Suprapubic skin (tissue), 4 donors: ENCODE measurements at regions not wholly inside any gene's neighbourhood (a gene's known extent, or its start where the extent isn't known, plus 50 kb on each side); places are given as distances from the start of the nearest gene placed in this dataset.

Source experiments
- DNase-seq, 2 donors: peaks; one replicate each; pipeline ENCODE4 v3.0.0-alpha.2; 2019; ENCODE audit warnings: low spot score in 2 of 2
- H3K27ac ChIP-seq: fragments of 200-600 bp; sonication (generic); one replicate; pipeline ENCODE4 v1.5.1; 2019
- H3K27me3 ChIP-seq: fragments of 200-600 bp; sonication (generic); one replicate; pipeline ENCODE4 v1.5.1; 2019
- H3K36me3 ChIP-seq: fragments of 200-600 bp; sonication (generic); one replicate; pipeline ENCODE4 v1.5.1; 2019
- H3K4me1 ChIP-seq: fragments of 200-600 bp; sonication (generic); one replicate; pipeline ENCODE4 v1.5.1; 2019
- H3K4me3 ChIP-seq: fragments of 200-600 bp; sonication (generic); one replicate; pipeline ENCODE4 v1.5.1; 2019; ENCODE audit warnings: mild to moderate bottlenecking
- H3K9me3 ChIP-seq: fragments of 200-600 bp; sonication (generic); one replicate; pipeline ENCODE4 v1.5.1; 2019
- EP300 ChIP-seq: sonication (generic); formaldehyde crosslinking; IDR thresholded peaks from one replicate; pipeline ENCODE4 v1.6.1; 2017; ENCODE audit warnings: antibody characterized with exemption
- POLR2A ChIP-seq, 2 donors: fragments of 450-650 bp; IDR thresholded peaks; one replicate each; pipeline ENCODE4 v1.6.1; 2017; ENCODE audit warnings: antibody characterized with exemption in 2 of 2, mild to moderate bottlenecking in 2 of 2, moderate library complexity in 2 of 2
- POLR2AphosphoS5 ChIP-seq, 3 donors: sonication (generic); formaldehyde crosslinking; IDR thresholded peaks; one replicate each; pipeline ENCODE4 v1.6.1; 2017; ENCODE audit warnings: antibody characterized with exemption in 3 of 3
- WGBS: methylation state at CpG from one replicate; pipeline ENCODE4 v1.1.5; 2018; 5-methylcytosine and 5-hydroxymethylcytosine counted together
- TF ChIP-seq, protein P1 (sequence below), 2 donors: fragments of 200-600 bp in 1 of 2; fragments of 450-650 bp in 1 of 2; sonication (generic) in 1 of 2; IDR thresholded peaks; one replicate each; pipeline ENCODE4 v1.5.1; 2016 to 2019; ENCODE audit warnings: antibody characterized with exemption in 2 of 2, mild to moderate bottlenecking in 1 of 2, moderate library complexity in 1 of 2

DNA sequence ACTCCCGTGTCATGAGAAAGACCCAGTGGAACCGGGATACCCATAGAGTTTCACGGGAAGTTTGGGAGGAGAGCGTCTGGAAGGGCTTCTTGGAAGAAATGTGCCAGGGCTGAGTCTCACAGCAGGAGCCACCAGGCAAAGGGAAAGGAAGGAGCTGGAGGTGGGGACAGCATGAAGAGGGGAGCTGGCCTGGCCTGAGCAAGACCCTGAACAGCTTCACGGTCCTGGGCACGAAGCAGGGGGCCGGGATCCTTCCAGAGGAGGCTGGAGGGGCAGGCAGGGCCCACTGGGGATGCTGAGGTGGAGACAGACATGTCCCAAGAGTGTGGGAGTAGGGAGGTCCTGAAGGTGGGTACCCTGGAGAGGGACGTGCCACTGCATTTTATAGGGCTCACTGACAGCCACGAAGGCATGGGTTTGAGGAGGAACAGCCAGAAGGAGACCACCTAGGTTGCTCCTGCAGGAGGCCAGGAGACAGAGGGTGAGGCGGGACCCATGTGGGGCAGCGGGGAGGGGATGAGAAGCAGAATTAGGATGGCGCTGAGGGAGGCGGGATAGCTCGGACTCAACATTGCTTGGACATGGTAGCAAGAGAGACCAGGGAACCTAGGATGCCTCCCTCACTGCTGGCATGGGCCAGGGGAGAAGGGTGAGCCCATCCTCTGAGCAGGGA, 168.1 kb upstream of the ID2 start:
- Histone ChIP-seq H3K4me3 (no peak overlapping the region), H3K27ac (no peak overlapping the region), H3K27me3 (no peaks in the 10 kb centered on the region), H3K9me3 (no peaks in the 10 kb centered on the region), H3K36me3 (no peaks in the 10 kb centered on the region), H3K4me1 (peaks cover 6% of the 10 kb centered on the region)
- DNase-seq = no peak
- TF ChIP-seq EP300 (no peak), POLR2A (IDR thresholded peaks at IDR 0.05) (no peak)
- WGBS = 96% methylated on average over 14 of the region's 14 CpGs

DNA sequence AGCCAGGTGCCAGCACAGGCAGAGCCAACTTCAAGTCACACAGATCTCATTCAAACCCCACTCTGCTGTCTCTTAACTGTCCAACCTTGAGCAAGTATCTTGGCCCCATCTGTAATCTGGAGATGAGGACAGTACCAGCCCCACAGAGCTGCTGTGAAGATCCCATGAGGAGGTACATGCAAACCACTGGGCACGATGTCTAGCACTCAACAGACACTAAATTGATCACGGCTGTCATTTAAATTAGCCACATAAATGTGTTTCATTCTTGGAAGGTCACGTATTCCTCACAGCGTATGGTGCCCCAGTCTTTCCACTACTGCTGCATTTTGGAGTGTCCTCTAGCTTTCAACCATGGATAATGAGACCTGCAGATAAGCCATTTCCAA, 167.6 kb upstream of the ID2 start:
- DNase-seq = no peak
- H3K27me3 ChIP-seq = no peaks in the 10 kb centered on the region
- H3K4me1 ChIP-seq = peaks cover 6% of the 10 kb centered on the region
- H3K4me3 ChIP-seq = no peak overlapping the region
- no peak for TF ChIP-seq EP300
- no peak for TF ChIP-seq POLR2AphosphoS5 (IDR thresholded peaks at IDR 0.05)
- no peak for TF ChIP-seq POLR2A (IDR thresholded peaks at IDR 0.05)
- TF ChIP-seq, protein P1, sequence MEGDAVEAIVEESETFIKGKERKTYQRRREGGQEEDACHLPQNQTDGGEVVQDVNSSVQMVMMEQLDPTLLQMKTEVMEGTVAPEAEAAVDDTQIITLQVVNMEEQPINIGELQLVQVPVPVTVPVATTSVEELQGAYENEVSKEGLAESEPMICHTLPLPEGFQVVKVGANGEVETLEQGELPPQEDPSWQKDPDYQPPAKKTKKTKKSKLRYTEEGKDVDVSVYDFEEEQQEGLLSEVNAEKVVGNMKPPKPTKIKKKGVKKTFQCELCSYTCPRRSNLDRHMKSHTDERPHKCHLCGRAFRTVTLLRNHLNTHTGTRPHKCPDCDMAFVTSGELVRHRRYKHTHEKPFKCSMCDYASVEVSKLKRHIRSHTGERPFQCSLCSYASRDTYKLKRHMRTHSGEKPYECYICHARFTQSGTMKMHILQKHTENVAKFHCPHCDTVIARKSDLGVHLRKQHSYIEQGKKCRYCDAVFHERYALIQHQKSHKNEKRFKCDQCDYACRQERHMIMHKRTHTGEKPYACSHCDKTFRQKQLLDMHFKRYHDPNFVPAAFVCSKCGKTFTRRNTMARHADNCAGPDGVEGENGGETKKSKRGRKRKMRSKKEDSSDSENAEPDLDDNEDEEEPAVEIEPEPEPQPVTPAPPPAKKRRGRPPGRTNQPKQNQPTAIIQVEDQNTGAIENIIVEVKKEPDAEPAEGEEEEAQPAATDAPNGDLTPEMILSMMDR (IDR thresholded peaks at IDR 0.05) = no peak
- 94% methylated on average over 4 of the region's 4 CpGs for WGBS
- H3K27ac ChIP-seq = no peak overlapping the region
- H3K9me3 ChIP-seq = no peaks in the 10 kb centered on the region
- no peaks in the 10 kb centered on the region for H3K36me3 ChIP-seq

DNA sequence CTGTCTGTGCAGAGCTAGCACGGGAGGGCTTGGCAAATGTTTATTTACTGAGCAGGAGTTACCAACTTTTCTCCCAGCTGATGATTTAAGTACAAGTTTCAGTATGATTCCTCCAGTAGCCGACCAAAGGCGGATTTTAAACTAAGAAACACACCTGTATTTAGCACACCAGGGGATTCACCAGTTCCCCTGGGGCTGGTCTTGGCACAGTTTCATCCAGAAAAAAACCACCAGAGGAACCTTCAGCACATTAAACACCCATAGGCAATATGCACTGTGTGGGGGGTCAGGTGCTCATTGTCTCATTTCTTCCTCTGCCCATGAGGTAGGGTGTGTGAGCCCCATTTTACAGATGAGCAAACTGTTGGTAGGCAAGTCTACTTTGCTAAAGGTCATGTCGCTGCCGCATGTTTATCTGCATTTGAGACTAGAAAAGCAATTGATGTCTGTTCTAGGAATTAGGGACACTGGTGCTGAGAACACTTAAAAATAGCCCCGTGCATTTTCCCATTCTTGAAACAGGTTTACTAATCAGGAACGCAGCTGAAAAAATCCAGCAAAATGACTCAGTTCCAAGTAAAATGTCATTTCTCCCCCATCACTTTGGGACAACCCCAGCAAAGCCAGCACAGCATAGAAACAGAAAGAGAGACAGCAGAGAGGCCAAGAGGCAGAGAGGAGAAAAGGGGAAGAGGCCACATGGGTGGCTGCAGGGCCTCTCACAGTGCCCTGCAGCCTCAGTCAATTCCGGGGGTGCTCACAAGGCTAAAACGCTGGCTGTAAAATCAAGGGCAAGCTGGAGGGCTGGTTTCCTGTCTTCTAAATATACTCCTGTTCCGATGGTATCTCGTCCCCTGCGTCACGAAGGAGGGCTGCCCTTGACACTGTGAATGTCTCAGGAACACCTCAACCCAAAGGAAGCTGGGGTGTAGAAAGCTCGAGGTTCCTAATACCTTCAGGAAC, 166.8 kb upstream of the ID2 start:
- TF ChIP-seq POLR2AphosphoS5 (IDR thresholded peaks at IDR 0.05) = no peak
- TF ChIP-seq POLR2A (IDR thresholded peaks at IDR 0.05) = no peak
- TF ChIP-seq, protein P1 (IDR thresholded peaks at IDR 0.05) = no peak
- TF ChIP-seq EP300 = no peak
- 71% methylated on average over 14 of the region's 14 CpGs for WGBS
- Histone ChIP-seq H3K36me3 (no peaks in the 10 kb centered on the region), H3K27me3 (no peaks in the 10 kb centered on the region), H3K4me1 (peaks cover 6% of the 10 kb centered on the region), H3K27ac (no peak overlapping the region), H3K4me3 (no peak overlapping the region), H3K9me3 (no peaks in the 10 kb centered on the region)
- DNase-seq = no peak

DNA sequence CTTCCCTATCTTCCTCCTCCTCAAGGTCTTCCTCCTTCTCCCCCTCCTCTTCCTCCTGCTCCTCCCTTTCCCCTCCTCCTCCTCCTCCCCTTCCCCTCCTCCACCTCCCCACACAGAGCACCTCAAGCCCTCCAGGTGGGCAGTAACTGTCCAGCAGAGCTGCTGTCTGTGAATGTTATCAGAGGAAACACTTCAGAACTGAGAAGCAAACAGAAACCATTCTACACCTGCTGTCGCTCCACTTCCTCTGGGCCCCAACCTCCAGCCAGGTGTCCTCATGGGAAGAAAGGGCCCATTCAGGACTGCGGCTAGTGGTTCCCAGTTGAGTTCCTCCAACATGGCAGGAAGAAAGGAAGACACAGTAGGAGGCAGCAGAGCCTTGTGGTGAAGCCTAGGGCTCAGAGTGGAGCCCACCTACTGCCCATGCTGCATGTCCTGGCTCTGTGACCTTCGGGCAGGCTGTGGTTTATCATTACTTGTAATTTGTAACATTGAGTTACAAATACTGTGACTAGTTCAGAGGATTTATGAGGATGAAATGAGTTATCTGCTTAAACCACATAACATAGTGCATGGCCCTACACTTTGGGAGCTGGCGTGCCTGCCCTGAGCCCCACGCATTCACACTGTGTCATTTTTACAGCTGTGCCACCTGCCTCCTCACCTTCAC, 165.9 kb upstream of the ID2 start:
- Histone ChIP-seq H3K27ac (no peak overlapping the region), H3K4me3 (no peak overlapping the region), H3K36me3 (no peaks in the 10 kb centered on the region), H3K27me3 (no peaks in the 10 kb centered on the region), H3K4me1 (peaks cover 4% of the 10 kb centered on the region), H3K9me3 (no peaks in the 10 kb centered on the region)
- WGBS = 86% methylated on average over 5 of the region's 5 CpGs
- TF ChIP-seq, protein P1 (IDR thresholded peaks at IDR 0.05) = no peak
- TF ChIP-seq POLR2AphosphoS5 (IDR thresholded peaks at IDR 0.05) (no peak), POLR2A (IDR thresholded peaks at IDR 0.05) (no peak)
- DNase-seq = no peak

DNA sequence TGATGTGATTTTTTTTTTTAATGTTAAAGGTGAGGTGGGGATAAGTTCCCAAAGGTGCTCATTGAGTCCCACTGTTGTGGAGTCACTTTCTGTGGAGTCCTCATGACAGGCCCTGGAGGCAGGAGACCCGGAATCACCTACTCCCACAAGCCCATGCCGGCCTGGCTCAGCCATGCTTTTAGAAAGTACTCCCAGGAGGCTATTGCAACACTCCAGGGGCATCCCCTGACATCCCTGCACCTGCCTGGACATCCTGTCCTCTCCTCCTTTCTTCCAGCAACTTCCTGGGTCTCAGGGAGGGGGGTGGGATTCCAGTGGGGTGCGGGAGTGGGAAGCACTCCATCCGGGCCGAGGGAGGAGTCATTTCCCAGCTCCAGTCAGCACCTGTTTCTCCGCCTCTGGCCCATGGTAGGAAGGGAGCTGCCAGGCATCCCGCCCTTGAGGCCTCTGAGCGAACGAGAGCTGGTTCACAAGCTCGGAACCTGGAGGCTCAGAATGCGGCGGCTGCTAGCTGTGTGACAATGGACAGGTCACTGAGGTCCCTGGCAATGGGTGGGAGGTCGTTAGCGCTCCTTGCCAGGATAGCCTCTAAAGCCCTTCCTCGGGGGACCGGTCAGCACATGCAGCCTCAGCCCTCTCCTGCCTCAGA, 163.9 kb upstream of the ID2 start:
- WGBS = 60% methylated on average over 4 of the region's 16 CpGs
- H3K36me3 ChIP-seq = no peaks in the 10 kb centered on the region
- H3K27me3 ChIP-seq = no peaks in the 10 kb centered on the region
- peaks cover 13% of the 10 kb centered on the region for H3K4me1 ChIP-seq
- no peak overlapping the region for H3K4me3 ChIP-seq
- DNase-seq = no peak
- no peak for TF ChIP-seq POLR2A (IDR thresholded peaks at IDR 0.05)
- no peak overlapping the region for H3K27ac ChIP-seq
- no peaks in the 10 kb centered on the region for H3K9me3 ChIP-seq
